ENCODE measurements at regions not wholly inside any gene's neighbourhood (a gene's known extent, or its start where the extent isn't known, plus 50 kb on each side); places are given as distances from the start of the nearest gene placed in this dataset.

GRCh38 chr9:8262625-8263622 is 463.3 kb upstream of the DMAC1 start:
- no peak overlapping the region for H3K4me3 ChIP-seq (ENCODE audit: low read length)
- DNase-seq (ENCODE audit: low read depth) = no peak
- TF ChIP-seq, protein P1, sequence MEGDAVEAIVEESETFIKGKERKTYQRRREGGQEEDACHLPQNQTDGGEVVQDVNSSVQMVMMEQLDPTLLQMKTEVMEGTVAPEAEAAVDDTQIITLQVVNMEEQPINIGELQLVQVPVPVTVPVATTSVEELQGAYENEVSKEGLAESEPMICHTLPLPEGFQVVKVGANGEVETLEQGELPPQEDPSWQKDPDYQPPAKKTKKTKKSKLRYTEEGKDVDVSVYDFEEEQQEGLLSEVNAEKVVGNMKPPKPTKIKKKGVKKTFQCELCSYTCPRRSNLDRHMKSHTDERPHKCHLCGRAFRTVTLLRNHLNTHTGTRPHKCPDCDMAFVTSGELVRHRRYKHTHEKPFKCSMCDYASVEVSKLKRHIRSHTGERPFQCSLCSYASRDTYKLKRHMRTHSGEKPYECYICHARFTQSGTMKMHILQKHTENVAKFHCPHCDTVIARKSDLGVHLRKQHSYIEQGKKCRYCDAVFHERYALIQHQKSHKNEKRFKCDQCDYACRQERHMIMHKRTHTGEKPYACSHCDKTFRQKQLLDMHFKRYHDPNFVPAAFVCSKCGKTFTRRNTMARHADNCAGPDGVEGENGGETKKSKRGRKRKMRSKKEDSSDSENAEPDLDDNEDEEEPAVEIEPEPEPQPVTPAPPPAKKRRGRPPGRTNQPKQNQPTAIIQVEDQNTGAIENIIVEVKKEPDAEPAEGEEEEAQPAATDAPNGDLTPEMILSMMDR (IDR thresholded peaks at IDR 0.05; ENCODE audit: insufficient read depth, low read depth, low read length, missing control alignments) = no peak

- H3K4me3 ChIP-seq (ENCODE audit: low read length) = no peak overlapping the region
- TF ChIP-seq, protein P1 (IDR thresholded peaks at IDR 0.05; ENCODE audit: insufficient read depth, low read depth, low read length, missing control alignments) = no peak
- DNase-seq (ENCODE audit: low read depth) = no peak
Measured at GRCh38 chr9:8261737-8262136, 462.2 kb upstream of the DMAC1 start.

- no peak overlapping the region for H3K4me3 ChIP-seq (ENCODE audit: low read length)
- DNase-seq (ENCODE audit: low read depth) = no peak
- TF ChIP-seq, protein P1 (IDR thresholded peaks at IDR 0.05; ENCODE audit: insufficient read depth, low read depth, low read length, missing control alignments) = no peak
Measured at GRCh38 chr9:8259028-8259427, 459.4 kb upstream of the DMAC1 start.

DNA sequence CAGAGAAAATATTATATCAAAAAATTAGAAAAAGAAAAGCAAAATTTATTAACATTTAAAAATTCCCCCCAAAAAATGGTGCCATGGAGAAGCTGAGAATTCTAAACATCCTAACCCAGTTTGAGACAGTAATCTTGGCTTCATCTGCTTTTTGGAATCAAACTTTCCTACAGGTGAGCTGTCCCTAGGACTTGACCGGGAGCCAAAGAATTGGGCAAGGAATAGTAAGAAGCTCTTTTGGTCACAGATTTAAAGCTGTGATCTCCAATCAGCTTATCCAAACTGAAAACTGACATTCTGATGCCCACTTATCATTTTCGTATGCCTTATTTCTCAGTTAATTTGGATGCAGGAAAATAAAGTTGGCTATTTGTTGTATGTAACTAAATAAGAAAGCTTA is 457.3 kb upstream of the DMAC1 start:
- TF ChIP-seq, protein P1 (IDR thresholded peaks at IDR 0.05; ENCODE audit: insufficient read depth, low read depth, low read length, missing control alignments) = no peak
- no peak for DNase-seq (ENCODE audit: low read depth)
- no peak overlapping the region for H3K4me3 ChIP-seq (ENCODE audit: low read length)

DNA sequence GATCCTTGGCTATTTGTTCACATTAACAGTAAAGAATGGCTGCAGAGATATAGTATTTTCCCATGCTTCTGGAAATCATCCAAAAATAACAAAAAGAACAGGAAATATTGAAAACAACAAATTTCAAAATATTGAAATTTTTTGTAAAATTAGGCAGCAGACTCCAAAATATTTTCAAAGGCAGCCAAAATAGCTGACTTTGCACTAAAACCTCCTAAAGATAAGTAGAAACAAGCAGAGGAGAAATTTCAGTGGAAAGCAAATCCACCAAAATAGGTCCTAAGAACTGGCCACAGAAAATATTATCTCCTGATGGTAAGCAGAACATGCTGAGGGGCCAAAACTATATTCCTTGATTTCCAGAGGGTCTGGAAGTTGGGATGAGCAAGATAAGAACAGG is 456.3 kb upstream of the DMAC1 start:
- TF ChIP-seq, protein P1 (IDR thresholded peaks at IDR 0.05; ENCODE audit: insufficient read depth, low read depth, low read length, missing control alignments) = no peak
- no peak for DNase-seq (ENCODE audit: low read depth)
- no peak overlapping the region for H3K4me3 ChIP-seq (ENCODE audit: low read length)

DNA sequence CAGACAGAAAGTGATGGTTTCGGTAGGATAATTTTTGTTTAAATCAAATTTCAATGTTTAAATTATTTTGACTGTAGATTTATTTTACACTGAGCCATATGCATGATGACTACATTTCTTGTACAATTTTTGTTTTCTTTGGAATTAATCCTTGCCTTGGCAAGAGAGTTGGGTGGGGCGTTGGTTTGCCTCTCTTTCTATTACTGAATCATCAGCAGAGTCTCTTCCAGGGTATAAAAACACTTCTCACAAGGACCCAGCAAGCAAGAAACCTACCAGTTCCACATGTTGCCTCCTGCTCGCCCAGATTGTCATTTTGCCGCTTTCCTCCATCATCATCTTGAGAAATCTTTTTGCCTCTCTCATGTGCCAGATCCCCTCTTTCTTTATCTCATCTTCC is 455.0 kb upstream of the DMAC1 start:
- DNase-seq (ENCODE audit: low read depth) = no peak
- no peak overlapping the region for H3K4me3 ChIP-seq (ENCODE audit: low read length)
- TF ChIP-seq, protein P1 (IDR thresholded peaks at IDR 0.05; ENCODE audit: insufficient read depth, low read depth, low read length, missing control alignments) = no peak

Measured in epithelial cell of esophagus (primary cell).